ENCODE measurements at regions not wholly inside any gene's neighbourhood (a gene's known extent, or its start where the extent isn't known, plus 50 kb on each side); places are given as distances from the start of the nearest gene placed in this dataset.

DNA sequence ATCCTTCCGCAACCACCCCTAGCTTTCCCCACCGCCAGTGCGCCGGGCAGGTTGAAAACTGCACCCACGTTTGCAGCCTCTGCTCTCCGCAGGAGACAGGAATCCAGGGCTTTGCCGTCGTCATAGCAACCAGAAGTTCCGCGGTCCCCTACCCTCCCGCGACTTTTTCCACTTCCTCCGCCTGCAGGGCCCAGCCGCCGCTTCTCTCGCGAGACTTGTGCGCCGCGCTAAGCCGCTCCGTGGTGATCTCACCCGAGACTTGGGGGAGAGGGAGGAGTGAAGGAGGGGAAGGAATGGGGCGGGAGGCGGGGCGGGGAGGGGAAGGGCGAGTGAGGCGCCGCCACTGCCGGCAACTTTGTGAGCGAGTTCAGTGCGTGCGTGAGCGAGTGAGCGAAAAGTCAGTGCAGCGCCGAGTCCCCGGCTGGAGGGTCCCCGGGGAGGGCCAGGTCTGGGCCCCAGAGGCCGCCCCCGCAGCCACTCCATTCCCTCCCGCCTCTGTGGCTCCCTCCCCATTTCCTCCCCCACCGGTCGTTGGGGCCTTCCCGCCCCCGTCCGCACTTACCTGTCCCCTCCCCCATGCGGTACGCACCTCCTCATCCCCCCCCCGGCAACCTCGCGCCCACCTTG, 413.0 kb downstream of the PCNX1 start, which contains the start of gene SIPA1L1:
TSS of gene SIPA1L1 (plus strand) at position 370 of the 627 bp plus-strand sequence.
- intact Hi-C loops (cut with DNase I), result no loop called here
- FAIRE-seq, result peak; percentile 60

DNA sequence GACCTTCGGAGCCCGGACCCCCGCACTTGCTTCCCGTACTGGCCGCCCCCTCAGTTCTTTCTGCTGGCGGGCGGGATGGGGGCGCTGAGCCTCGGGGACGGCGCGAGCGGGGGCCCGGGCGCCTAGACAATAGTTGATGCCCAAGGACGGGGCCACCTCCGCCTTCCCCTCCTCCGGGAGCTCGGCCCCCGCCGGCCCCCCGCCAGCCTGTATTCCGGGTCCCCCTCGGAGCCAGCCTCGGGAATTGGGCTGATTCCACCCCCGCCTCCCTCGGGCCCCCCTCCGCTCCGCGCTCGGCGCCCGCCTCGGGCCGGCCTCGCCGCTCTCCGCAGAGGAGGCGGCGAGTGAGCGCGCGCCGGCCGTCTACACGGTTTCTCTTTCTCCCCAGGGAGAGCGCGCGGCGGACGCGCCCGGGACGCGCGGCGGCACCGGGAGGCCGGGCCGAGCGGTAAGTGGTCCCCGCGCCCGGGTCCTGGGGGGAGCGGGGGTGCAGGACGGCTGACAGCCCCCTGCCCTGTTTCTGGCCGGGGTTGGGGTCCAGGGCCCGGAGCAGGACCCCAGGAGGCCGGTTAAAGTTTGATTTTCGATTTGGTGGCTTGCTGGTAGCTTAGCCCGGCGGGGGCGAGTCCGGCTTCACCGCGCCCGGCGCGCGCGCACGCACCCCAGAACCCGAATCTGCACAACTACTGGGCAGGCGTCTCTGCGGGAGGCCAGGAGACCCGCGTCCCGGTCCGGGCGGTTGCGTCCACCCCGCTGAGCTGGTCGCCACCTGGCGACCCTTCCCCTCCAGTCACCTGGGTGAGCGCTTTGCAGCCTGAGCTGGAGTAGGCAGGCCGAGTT, 413.7 kb downstream of the PCNX1 start:
- FAIRE-seq (no peak), DNase-seq (peak; percentile 55 to 91 (median 78))
- TF ChIP-seq, protein P1, sequence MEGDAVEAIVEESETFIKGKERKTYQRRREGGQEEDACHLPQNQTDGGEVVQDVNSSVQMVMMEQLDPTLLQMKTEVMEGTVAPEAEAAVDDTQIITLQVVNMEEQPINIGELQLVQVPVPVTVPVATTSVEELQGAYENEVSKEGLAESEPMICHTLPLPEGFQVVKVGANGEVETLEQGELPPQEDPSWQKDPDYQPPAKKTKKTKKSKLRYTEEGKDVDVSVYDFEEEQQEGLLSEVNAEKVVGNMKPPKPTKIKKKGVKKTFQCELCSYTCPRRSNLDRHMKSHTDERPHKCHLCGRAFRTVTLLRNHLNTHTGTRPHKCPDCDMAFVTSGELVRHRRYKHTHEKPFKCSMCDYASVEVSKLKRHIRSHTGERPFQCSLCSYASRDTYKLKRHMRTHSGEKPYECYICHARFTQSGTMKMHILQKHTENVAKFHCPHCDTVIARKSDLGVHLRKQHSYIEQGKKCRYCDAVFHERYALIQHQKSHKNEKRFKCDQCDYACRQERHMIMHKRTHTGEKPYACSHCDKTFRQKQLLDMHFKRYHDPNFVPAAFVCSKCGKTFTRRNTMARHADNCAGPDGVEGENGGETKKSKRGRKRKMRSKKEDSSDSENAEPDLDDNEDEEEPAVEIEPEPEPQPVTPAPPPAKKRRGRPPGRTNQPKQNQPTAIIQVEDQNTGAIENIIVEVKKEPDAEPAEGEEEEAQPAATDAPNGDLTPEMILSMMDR (IDR thresholded peaks at IDR 0.05; ENCODE audit: borderline replicate concordance, extremely low read depth, insufficient read depth), result no peak
- H3K4me3 ChIP-seq (ENCODE audit: low read length in 3 of 3), result peak overlapping the region; percentile 66 to 93 (median 89)
- intact Hi-C loops (cut with DNase I), result no loop called here
- H3K36me3 ChIP-seq (ENCODE audit: control insufficient read depth in 2 of 3, insufficient read depth in 3 of 3, low read length in 3 of 3), result no peaks in the 10 kb centered on the region
- H3K27me3 ChIP-seq (ENCODE audit: control insufficient read depth, insufficient read depth, low read length), result no peaks in the 10 kb centered on the region
- peak overlapping the region; percentile 61 to 89 (median 88) for H3K9ac ChIP-seq (ENCODE audit: low read length in 3 of 3)
- peaks cover 0 to 10% (median 4%) of the 10 kb centered on the region in 3 donors for H3K4me1 ChIP-seq (ENCODE audit: control insufficient read depth in 2 of 3, insufficient read depth in 2 of 3, low read depth in 1 of 3, low read length in 3 of 3)
- peak overlapping the region; percentile 90 to 98 for H3K27ac ChIP-seq (ENCODE audit: low read depth in 2 of 2, low read length in 2 of 2)
- H3K9me3 ChIP-seq (ENCODE audit: control insufficient read depth in 2 of 3, insufficient read depth in 1 of 3, low read length in 3 of 3), result no peaks in the 10 kb centered on the region

More for the DNA sequence above, 413.0 kb downstream of the PCNX1 start, which contains the start of gene SIPA1L1:
- Histone ChIP-seq H3K9ac (ENCODE audit: low read length in 3 of 3) (peak within 1 kb of the TSS; percentile 77 to 89 (median 88)), H3K27ac (ENCODE audit: low read depth in 2 of 2, low read length in 2 of 2) (peak within 1 kb of the TSS; percentile 90 to 98), H3K4me3 (ENCODE audit: low read length in 3 of 3) (peak within 1 kb of the TSS; percentile 84 to 93 (median 89)), H3K9me3 (ENCODE audit: control insufficient read depth in 2 of 3, insufficient read depth in 1 of 3, low read length in 3 of 3) (no peaks in the 10 kb centered on the region), H3K4me1 (ENCODE audit: control insufficient read depth in 2 of 3, insufficient read depth in 2 of 3, low read depth in 1 of 3, low read length in 3 of 3) (peaks cover 0 to 6% (median 4%) of the 10 kb centered on the region in 3 donors), H3K36me3 (ENCODE audit: control insufficient read depth in 2 of 3, insufficient read depth in 3 of 3, low read length in 3 of 3) (no peaks in the 10 kb centered on the region), H3K27me3 (ENCODE audit: control insufficient read depth, insufficient read depth, low read length) (no peaks in the 10 kb centered on the region)
- peak; percentile 99 to 100 (median 100) for DNase-seq
- TF ChIP-seq, protein P1 (IDR thresholded peaks at IDR 0.05; ENCODE audit: borderline replicate concordance, extremely low read depth, insufficient read depth), result no peak

DNA sequence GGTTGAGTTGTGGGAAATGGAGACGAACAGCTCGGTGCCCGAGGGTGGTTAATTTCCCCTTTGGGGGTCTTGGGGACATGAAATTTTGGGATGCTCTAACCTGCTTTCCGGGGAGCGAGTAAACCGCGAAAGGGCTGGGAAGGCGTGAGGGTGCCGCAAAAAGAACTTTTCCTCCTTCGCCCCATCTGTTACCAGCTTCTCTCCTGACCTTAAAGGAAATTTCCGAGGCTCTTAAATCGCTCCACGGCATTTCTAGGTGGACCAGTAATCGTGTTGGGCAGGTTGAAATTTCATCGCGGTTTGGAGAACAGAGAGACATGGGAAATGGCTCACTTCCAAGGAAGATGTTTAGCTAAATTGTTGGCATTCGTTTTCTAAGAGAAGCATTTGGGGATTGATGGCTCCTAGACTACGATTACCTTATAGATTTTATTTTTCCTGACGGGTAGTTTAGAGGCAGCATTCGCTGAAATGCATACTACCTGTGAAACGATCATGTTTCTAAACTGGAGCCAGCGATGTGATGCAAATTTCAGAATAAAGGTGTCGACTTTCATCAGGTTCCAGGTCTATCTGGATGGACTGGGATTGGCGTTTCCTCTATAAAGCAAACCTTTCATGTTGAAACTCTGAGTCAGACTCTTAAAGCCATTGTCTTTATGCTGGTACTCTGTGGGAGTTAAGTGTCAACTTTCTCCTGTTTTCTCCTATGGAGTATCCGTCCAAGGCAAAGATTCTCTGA, 414.5 kb downstream of the PCNX1 start:
- TF ChIP-seq, protein P1 (IDR thresholded peaks at IDR 0.05; ENCODE audit: borderline replicate concordance, extremely low read depth, insufficient read depth), result no peak
- DNase-seq (peak in 3 of 5 donors; percentile 21 to 78 (median 75)), FAIRE-seq (no peak)
- H3K4me1 ChIP-seq (ENCODE audit: control insufficient read depth in 2 of 3, insufficient read depth in 2 of 3, low read depth in 1 of 3, low read length in 3 of 3), result peaks cover 0 to 10% (median 4%) of the 10 kb centered on the region in 3 donors
- H3K27ac ChIP-seq (ENCODE audit: low read depth in 2 of 2, low read length in 2 of 2), result peak overlapping the region; percentile 90 to 98
- no peaks in the 10 kb centered on the region for H3K9me3 ChIP-seq (ENCODE audit: control insufficient read depth in 2 of 3, insufficient read depth in 1 of 3, low read length in 3 of 3)
- no peaks in the 10 kb centered on the region for H3K36me3 ChIP-seq (ENCODE audit: control insufficient read depth in 2 of 3, insufficient read depth in 3 of 3, low read length in 3 of 3)
- peak overlapping the region; percentile 61 to 89 (median 88) for H3K9ac ChIP-seq (ENCODE audit: low read length in 3 of 3)
- intact Hi-C loops (cut with DNase I), result no loop called here
- H3K27me3 ChIP-seq (ENCODE audit: control insufficient read depth, insufficient read depth, low read length), result no peaks in the 10 kb centered on the region
- H3K4me3 ChIP-seq (ENCODE audit: low read length in 3 of 3), result peak overlapping the region; percentile 66 to 93 (median 89)

Measured in kidney (tissue), 13 donors.